Tibial nerve (tissue), 4 donors: ENCODE measurements at regions not wholly inside any gene's neighbourhood (a gene's known extent, or its start where the extent isn't known, plus 50 kb on each side); places are given as distances from the start of the nearest gene placed in this dataset.
A peak's percentile ranks its signal among the peaks of the same experiment; 100 is the strongest.
"Not testable (repeated sequence)": the region's sequence is repeated elsewhere in the genome, so short reads cannot be mapped to it uniquely, and the experiment has no call there.

Experiments used
- DNase-seq, 2 donors: peaks; one replicate each; pipeline ENCODE4 v3.0.0-alpha.2; 2019; ENCODE audit warnings: low spot score in 2 of 2
- H3K27ac ChIP-seq, 4 donors: fragments of 200-600 bp; sonication (generic) in 3 of 4; one replicate each; pipeline ENCODE4 v1.5.1; 2017 to 2019; ENCODE audit warnings: mild to moderate bottlenecking in 1 of 4
- H3K27me3 ChIP-seq, 2 donors: fragments of 200-600 bp; sonication (generic) in 1 of 2; one replicate each; pipeline versions ENCODE4 v1.5.1 to v1.6.0; 2017 to 2019
- H3K36me3 ChIP-seq, 3 donors: fragments of 200-600 bp; sonication (generic); one replicate each; pipeline ENCODE4 v1.5.1; 2018 to 2019
- H3K4me1 ChIP-seq, 4 donors: fragments of 200-600 bp; sonication (generic) in 3 of 4; one replicate each; pipeline ENCODE4 v1.5.1; 2017 to 2019
- H3K4me3 ChIP-seq, 4 donors: fragments of 200-600 bp; sonication (generic) in 3 of 4; one replicate each; pipeline ENCODE4 v1.5.1; 2017 to 2019; ENCODE audit warnings: mild to moderate bottlenecking in 1 of 4, moderate library complexity in 1 of 4
- H3K9me3 ChIP-seq, 4 donors: fragments of 200-600 bp; sonication (generic) in 3 of 4; one replicate each; pipeline ENCODE4 v1.5.1; 2017 to 2019
- CTCF ChIP-seq, 5 experiments: fragments of 200-600 bp in 3 of 5; fragments of 450-650 bp in 2 of 5; sonication (generic) in 3 of 5; IDR thresholded peaks; one replicate each; pipeline ENCODE4 v1.5.1; 2016 to 2019; ENCODE audit warnings: antibody characterized with exemption in 5 of 5, mild to moderate bottlenecking in 3 of 5, moderate library complexity in 2 of 5
- EP300 ChIP-seq, 2 donors: sonication (generic); formaldehyde crosslinking; IDR thresholded peaks; one replicate each; pipeline ENCODE4 v1.6.1; 2017; ENCODE audit warnings: antibody characterized with exemption in 2 of 2, mild to moderate bottlenecking in 1 of 2
- POLR2A ChIP-seq, 2 donors: fragments of 450-650 bp; IDR thresholded peaks; one replicate each; pipeline ENCODE4 v1.6.1; 2017; ENCODE audit warnings: antibody characterized with exemption in 2 of 2, mild to moderate bottlenecking in 2 of 2, moderate library complexity in 2 of 2
- WGBS, 2 donors: methylation state at CpG; one replicate each; pipeline ENCODE4 v1.1.5; 2018; 5-methylcytosine and 5-hydroxymethylcytosine counted together

- Histone ChIP-seq H3K27me3 (no peaks in the 10 kb centered on the region), H3K9me3 (no peaks in the 10 kb centered on the region), H3K4me3 (no peak overlapping the region), H3K4me1 (no peaks in the 10 kb centered on the region), H3K36me3 (no peaks in the 10 kb centered on the region), H3K27ac (no peak overlapping the region)
- TF ChIP-seq CTCF (IDR thresholded peaks at IDR 0.05) (no peak), POLR2A (IDR thresholded peaks at IDR 0.05) (no peak), EP300 (IDR thresholded peaks at IDR 0.05) (no peak)
- WGBS, 2 donors, result 63 to 67% methylated on average over 1 of the region's 1 CpG
- DNase-seq, result no peak
Measured at GRCh38 chr2:225806105-225806504, 406.6 kb downstream of the NYAP2 start.

DNA sequence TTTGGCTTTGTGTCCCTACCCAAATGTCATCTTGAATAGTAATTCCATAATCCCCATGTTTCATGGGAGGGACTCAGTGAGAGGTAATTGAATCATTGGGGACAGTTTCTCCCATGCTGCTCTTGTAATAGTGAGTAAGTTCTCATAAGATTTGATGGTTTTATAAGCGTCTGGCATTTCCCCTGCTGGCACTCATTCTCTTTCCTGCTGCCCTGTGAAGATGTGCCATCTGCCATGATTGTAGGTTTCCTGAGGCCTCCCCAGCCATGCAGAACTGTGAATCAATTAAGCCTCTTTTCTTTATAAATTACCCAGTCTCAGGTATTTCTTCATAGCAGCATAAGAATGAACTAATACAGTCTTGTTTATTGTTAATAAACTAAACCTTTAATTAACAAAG is 402.6 kb downstream of the NYAP2 start:
- H3K4me3 ChIP-seq, H3K27me3 ChIP-seq, H3K36me3 ChIP-seq, H3K27ac ChIP-seq, H3K9me3 ChIP-seq, DNase-seq, H3K4me1 ChIP-seq: not testable (repeated sequence)
- 76 to 83% methylated on average over 1 of the region's 1 CpG for WGBS, 2 donors

DNA sequence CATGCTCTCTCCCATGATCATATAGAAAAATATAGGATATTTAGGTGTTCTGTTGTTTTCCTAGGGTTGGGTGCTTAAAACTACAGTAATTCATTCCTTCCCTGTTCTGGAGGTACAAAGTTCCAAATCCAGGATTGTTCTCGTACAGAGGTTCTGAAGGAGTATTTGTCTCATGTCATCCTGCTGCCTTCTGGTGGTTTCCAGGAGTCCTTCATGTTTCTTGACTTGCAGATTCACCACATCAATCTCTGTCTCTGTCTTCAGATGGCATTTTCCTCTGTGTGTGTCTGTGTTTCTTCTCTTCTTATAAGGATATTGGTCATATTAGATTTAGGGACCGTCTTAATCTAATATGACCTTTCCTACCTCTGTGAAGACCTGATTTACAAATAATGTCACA is 397.9 kb downstream of the NYAP2 start:
- DNase-seq, result no peak
- no peak overlapping the region for H3K4me3 ChIP-seq
- H3K9me3 ChIP-seq, result no peaks in the 10 kb centered on the region
- TF ChIP-seq EP300 (IDR thresholded peaks at IDR 0.05), result no peak
- peak in 1 of 5 experiments; percentile 26 for TF ChIP-seq CTCF (IDR thresholded peaks at IDR 0.05)
- H3K4me1 ChIP-seq, result no peaks in the 10 kb centered on the region
- H3K27me3 ChIP-seq, result no peaks in the 10 kb centered on the region
- H3K36me3 ChIP-seq, result no peaks in the 10 kb centered on the region
- 73 to 75% methylated on average over 2 of the region's 2 CpGs for WGBS, 2 donors
- H3K27ac ChIP-seq, result no peak overlapping the region

DNA sequence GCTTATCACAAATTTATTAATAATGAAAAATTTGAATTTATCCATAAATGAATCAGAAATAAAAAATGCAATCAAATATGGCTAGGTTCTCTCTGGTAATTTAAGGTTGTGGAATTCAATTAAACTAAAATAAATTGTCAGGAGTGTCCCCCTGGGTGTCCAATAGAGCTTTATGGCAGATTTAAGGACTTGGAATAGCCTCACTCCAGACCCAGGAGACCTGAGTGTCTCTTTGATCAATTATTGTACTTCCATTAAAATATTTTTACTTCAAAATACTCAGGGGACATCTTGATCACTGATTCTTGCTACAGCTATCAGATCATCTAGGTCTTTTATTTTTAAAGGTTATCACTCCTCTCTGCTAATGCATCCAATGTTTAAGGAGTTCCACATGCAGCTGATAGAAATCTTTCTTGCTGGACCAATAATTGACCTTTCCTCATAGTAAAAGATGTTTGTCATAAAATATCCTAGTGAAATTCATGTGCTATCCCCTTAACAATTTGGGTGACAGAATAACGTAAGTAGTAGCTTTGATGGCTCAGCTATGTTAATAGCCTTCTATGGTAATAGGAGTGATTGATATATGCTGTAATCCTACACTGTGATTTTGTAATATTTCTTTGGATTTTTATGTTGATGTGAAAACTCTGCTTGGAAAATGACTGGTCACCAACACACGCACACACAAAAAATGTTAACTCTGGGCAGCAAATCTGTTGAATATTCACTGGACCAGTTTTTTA is 395.3 kb downstream of the NYAP2 start:
- Histone ChIP-seq H3K27ac (no peak overlapping the region), H3K36me3 (no peaks in the 10 kb centered on the region), H3K4me3 (no peak overlapping the region), H3K27me3 (no peaks in the 10 kb centered on the region), H3K9me3 (no peaks in the 10 kb centered on the region), H3K4me1 (no peaks in the 10 kb centered on the region)
- WGBS, 2 donors, result 90 to 95% methylated on average over 2 of the region's 2 CpGs
- no peak for DNase-seq
- TF ChIP-seq EP300 (IDR thresholded peaks at IDR 0.05), result no peak
- TF ChIP-seq CTCF (IDR thresholded peaks at IDR 0.05), result no peak
- TF ChIP-seq POLR2A (IDR thresholded peaks at IDR 0.05), result no peak

DNA sequence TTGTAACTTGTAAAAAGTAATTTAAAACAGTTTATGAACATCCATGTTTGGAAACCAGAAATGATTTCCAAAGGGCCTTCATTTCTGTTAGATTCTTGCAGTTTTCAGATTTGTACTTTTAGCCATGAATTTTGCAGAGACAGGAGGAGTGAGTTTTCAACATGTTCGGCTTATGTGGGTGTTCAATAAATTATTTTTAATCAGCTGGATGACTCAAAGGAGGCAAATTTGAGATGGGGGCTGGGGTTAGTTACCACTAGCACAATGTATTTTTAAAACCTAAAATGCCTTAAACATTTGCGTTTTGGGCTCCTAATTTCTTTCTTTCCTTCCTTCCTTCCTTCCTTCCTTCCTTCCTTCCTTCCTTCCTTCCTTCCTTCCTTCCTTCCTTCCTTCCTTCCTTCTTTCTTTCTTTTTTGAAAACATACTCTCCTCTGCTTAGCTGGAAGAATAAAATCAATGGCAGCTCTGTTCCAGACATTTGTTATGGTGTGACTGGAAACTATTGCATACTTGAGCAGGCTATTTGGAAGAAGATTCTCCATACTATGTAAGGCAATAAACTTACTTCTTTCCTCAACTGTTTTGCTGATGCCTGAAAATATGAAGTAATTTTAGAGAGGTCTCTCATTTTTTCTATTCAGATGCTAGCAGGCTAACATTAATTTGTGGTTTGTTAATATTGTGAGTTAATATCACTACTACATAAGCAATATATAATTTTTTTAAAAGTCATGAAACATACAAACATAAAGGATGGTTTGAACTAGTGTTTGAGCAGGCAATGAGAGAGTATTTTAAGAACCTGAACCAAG is 394.4 kb downstream of the NYAP2 start:
- Histone ChIP-seq H3K4me1 (no peaks in the 10 kb centered on the region), H3K4me3 (no peak overlapping the region), H3K36me3 (no peaks in the 10 kb centered on the region), H3K27ac (no peak overlapping the region), H3K27me3 (no peaks in the 10 kb centered on the region), H3K9me3 (no peaks in the 10 kb centered on the region)
- TF ChIP-seq CTCF (IDR thresholded peaks at IDR 0.05), result no peak
- no peak for TF ChIP-seq POLR2A (IDR thresholded peaks at IDR 0.05)
- no peak for TF ChIP-seq EP300 (IDR thresholded peaks at IDR 0.05)
- WGBS, 2 donors, result 66% methylated on average over 2 of the region's 2 CpGs
- no peak for DNase-seq
